ENCODE measurements at regions not wholly inside any gene's neighbourhood (a gene's known extent, or its start where the extent isn't known, plus 50 kb on each side); places are given as distances from the start of the nearest gene placed in this dataset.

DNA sequence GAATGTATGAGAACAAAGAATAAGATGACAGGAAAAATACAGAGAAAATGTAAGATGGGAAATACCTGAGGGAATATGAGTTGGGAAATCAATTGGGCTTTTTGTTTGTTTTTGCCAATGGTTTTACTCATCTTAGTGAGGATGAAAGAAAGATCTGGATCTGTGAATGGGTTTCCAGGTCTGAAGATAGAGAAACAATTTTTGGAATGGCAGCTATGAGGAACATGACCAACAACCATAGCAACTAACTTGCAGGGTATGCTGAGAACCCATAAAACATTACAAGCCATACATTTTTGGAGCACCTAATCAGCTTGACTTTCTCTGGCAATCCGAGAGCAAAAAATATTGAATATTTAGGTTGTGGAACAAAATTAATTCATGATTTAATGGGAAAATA is 290.0 kb downstream of the KCTD12 start:
- TF ChIP-seq, protein P1, sequence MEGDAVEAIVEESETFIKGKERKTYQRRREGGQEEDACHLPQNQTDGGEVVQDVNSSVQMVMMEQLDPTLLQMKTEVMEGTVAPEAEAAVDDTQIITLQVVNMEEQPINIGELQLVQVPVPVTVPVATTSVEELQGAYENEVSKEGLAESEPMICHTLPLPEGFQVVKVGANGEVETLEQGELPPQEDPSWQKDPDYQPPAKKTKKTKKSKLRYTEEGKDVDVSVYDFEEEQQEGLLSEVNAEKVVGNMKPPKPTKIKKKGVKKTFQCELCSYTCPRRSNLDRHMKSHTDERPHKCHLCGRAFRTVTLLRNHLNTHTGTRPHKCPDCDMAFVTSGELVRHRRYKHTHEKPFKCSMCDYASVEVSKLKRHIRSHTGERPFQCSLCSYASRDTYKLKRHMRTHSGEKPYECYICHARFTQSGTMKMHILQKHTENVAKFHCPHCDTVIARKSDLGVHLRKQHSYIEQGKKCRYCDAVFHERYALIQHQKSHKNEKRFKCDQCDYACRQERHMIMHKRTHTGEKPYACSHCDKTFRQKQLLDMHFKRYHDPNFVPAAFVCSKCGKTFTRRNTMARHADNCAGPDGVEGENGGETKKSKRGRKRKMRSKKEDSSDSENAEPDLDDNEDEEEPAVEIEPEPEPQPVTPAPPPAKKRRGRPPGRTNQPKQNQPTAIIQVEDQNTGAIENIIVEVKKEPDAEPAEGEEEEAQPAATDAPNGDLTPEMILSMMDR (IDR thresholded peaks at IDR 0.05), result no peak
- no peak for TF ChIP-seq POLR2AphosphoS5 (IDR thresholded peaks at IDR 0.05; ENCODE audit: low read depth, low read length)
